ENCODE measurements at regions not wholly inside any gene's neighbourhood (a gene's known extent, or its start where the extent isn't known, plus 50 kb on each side); places are given as distances from the start of the nearest gene placed in this dataset.

DNA sequence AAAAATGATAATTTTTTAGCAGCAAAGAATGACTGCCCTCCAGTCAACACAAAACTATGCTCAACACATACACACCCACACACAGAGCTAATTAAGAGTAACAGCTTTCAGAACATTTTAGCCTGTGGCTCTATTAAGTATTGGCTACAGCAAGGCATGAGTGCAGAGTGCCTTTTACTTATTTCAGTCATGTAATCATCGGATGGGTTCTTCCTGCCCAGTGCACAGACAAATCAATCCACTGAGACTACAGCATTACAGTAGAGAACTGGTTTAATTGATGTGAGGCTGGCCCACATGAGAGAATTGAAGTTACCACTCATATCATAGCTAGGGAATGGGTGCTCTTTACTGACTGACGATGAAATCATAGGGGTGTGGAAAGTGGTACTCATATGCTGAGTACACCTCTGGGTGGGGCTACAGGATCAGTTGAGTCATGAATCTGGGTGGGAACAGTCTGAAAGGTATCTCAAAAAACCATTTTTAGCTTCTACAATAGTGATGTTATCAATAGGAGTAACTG, 241.0 kb downstream of the FSIP2 start:
- BruUV-seq (replicated peaks) = no TSS peak
- no peak for ATAC-seq
- in situ Hi-C loops (cut with HindIII; ENCODE audit: low pct_unique_long_range_greater_than_20kb, low sequenced_read_pairs) = no loop called here
- no peak overlapping the region for H3K4me3 ChIP-seq (ENCODE audit: low read depth in 2 of 2, low read length in 2 of 2)
- no peak overlapping the region for H3K27ac ChIP-seq (ENCODE audit: low read length)
- DNase-seq (ENCODE audit: low read depth, low spot score) = no peak
- CTCF ChIA-PET = no interaction called here
- intact Hi-C loops (cut with micrococcal nuclease; ENCODE audit: unreplicated experiment) = no loop called here
- TF ChIP-seq, protein P1, sequence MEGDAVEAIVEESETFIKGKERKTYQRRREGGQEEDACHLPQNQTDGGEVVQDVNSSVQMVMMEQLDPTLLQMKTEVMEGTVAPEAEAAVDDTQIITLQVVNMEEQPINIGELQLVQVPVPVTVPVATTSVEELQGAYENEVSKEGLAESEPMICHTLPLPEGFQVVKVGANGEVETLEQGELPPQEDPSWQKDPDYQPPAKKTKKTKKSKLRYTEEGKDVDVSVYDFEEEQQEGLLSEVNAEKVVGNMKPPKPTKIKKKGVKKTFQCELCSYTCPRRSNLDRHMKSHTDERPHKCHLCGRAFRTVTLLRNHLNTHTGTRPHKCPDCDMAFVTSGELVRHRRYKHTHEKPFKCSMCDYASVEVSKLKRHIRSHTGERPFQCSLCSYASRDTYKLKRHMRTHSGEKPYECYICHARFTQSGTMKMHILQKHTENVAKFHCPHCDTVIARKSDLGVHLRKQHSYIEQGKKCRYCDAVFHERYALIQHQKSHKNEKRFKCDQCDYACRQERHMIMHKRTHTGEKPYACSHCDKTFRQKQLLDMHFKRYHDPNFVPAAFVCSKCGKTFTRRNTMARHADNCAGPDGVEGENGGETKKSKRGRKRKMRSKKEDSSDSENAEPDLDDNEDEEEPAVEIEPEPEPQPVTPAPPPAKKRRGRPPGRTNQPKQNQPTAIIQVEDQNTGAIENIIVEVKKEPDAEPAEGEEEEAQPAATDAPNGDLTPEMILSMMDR (IDR thresholded peaks at IDR 0.05) = no peak
- TF ChIP-seq POLR2AphosphoS5 (IDR thresholded peaks at IDR 0.05; ENCODE audit: low read depth, low read length) = no peak
- TF ChIP-seq TCF7L2 (IDR thresholded peaks at IDR 0.05; ENCODE audit: low read depth, low read length) = no peak
- no peak for TF ChIP-seq SIN3A (IDR thresholded peaks at IDR 0.05; ENCODE audit: borderline replicate concordance, insufficient read depth, low read depth, low read length)
- TF ChIP-seq, protein P2, sequence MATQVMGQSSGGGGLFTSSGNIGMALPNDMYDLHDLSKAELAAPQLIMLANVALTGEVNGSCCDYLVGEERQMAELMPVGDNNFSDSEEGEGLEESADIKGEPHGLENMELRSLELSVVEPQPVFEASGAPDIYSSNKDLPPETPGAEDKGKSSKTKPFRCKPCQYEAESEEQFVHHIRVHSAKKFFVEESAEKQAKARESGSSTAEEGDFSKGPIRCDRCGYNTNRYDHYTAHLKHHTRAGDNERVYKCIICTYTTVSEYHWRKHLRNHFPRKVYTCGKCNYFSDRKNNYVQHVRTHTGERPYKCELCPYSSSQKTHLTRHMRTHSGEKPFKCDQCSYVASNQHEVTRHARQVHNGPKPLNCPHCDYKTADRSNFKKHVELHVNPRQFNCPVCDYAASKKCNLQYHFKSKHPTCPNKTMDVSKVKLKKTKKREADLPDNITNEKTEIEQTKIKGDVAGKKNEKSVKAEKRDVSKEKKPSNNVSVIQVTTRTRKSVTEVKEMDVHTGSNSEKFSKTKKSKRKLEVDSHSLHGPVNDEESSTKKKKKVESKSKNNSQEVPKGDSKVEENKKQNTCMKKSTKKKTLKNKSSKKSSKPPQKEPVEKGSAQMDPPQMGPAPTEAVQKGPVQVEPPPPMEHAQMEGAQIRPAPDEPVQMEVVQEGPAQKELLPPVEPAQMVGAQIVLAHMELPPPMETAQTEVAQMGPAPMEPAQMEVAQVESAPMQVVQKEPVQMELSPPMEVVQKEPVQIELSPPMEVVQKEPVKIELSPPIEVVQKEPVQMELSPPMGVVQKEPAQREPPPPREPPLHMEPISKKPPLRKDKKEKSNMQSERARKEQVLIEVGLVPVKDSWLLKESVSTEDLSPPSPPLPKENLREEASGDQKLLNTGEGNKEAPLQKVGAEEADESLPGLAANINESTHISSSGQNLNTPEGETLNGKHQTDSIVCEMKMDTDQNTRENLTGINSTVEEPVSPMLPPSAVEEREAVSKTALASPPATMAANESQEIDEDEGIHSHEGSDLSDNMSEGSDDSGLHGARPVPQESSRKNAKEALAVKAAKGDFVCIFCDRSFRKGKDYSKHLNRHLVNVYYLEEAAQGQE (IDR thresholded peaks at IDR 0.05; ENCODE audit: insufficient read depth in 1 of 2, low read depth in 2 of 2, low read length in 1 of 2) = no peak
- H3K27me3 ChIP-seq (ENCODE audit: control insufficient read depth, insufficient read depth, low read length) = no peaks in the 10 kb centered on the region
- no peaks in the 10 kb centered on the region for H3K9me3 ChIP-seq (ENCODE audit: control insufficient read depth, insufficient read depth, low read depth, low read length)
- H3K36me3 ChIP-seq (ENCODE audit: control insufficient read depth, insufficient read depth, low read length) = no peaks in the 10 kb centered on the region
- POLR2A ChIA-PET = interaction anchor here (0.6 kb wide), 1 partner anchor 60 kb away, joined by 3 read pairs; no protein-coding TSS in a partner anchor
- H3K4me1 ChIP-seq (ENCODE audit: control insufficient read depth, insufficient read depth, low read length) = no peaks in the 10 kb centered on the region

DNA sequence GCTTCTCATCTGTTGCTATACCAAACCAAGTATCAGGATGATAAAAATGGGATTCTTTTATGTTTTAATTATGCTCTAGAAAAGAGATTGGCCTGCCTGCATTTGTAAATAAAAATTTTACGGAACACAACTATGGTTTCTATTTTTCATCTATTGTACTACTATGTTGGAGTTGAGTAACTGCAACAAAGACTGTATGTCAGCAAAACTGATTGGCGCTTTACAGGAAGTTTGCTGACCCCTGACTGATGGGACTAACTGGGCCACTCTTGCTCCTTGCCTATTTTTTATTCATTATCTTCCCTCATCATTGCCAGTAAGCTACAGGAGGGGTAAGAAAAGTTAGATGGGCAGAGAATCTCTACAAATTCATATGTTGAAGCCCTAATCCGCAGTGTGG, 242.3 kb downstream of the FSIP2 start:
- no peaks in the 10 kb centered on the region for H3K4me1 ChIP-seq (ENCODE audit: control insufficient read depth, insufficient read depth, low read length)
- H3K4me3 ChIP-seq (ENCODE audit: low read depth in 2 of 2, low read length in 2 of 2) = no peak overlapping the region
- H3K27me3 ChIP-seq (ENCODE audit: control insufficient read depth, insufficient read depth, low read length) = no peaks in the 10 kb centered on the region
- ChIA-PET POLR2A (no interaction called here), CTCF (no interaction called here)
- no peak overlapping the region for H3K27ac ChIP-seq (ENCODE audit: low read length)
- in situ Hi-C loops (cut with HindIII; ENCODE audit: low pct_unique_long_range_greater_than_20kb, low sequenced_read_pairs) (no loop called here), intact Hi-C loops (cut with micrococcal nuclease; ENCODE audit: unreplicated experiment) (no loop called here)
- no peak for DNase-seq (ENCODE audit: low read depth, low spot score)
- no TSS peak for BruUV-seq (replicated peaks)
- no peaks in the 10 kb centered on the region for H3K9me3 ChIP-seq (ENCODE audit: control insufficient read depth, insufficient read depth, low read depth, low read length)
- no peaks in the 10 kb centered on the region for H3K36me3 ChIP-seq (ENCODE audit: control insufficient read depth, insufficient read depth, low read length)
- TF ChIP-seq, protein P1 (IDR thresholded peaks at IDR 0.05) = no peak
- TF ChIP-seq, protein P2 (IDR thresholded peaks at IDR 0.05; ENCODE audit: insufficient read depth in 1 of 2, low read depth in 2 of 2, low read length in 1 of 2) = no peak
- TF ChIP-seq TCF7L2 (IDR thresholded peaks at IDR 0.05; ENCODE audit: low read depth, low read length) (no peak), SIN3A (IDR thresholded peaks at IDR 0.05; ENCODE audit: borderline replicate concordance, insufficient read depth, low read depth, low read length) (no peak), POLR2AphosphoS5 (IDR thresholded peaks at IDR 0.05; ENCODE audit: low read depth, low read length) (no peak)
- no peak for ATAC-seq

Measured in Panc1 (cell line).